GM12878 (cell line): ENCODE measurements at regions not wholly inside any gene's neighbourhood (a gene's known extent, or its start where the extent isn't known, plus 50 kb on each side); places are given as distances from the start of the nearest gene placed in this dataset.

Source experiments
- ATAC-seq: fragments of 200-7000 bp; cut with Tn5 transposase; 3 replicates; pipeline ENCODE4 v1.9.1; 2020; ENCODE audit warnings: mild to moderate bottlenecking, moderate library complexity
- BruUV-seq: library from RNA; stranded (reverse); fragments of 400-500 nt; replicated peaks from 2 replicates; lab custom pipeline; 2021; lab: Mats Ljungman, UMichigan
- CTCF ChIA-PET: fragments of 300-600 bp; sonication (Branson Sonifier 250); formaldehyde crosslinking; extraction: SDS; loops from one replicate; lab custom pipeline; 2021; ENCODE audit warnings: inconsistent platforms; lab: Yijun Ruan, JAX
- POLR2A ChIA-PET: fragments of 350-600 bp; formaldehyde crosslinking; extraction: SDS; loops from one replicate; lab custom pipeline; 2021; ENCODE audit warnings: inconsistent platforms; lab: Charles Lee
- RAD21 ChIA-PET: fragments of 300-600 bp; sonication (Branson Sonifier 250); formaldehyde crosslinking; loops from one replicate; lab custom pipeline; 2023; ENCODE audit warnings: antibody characterized with exemption; ENCODE audit not compliant: unreplicated experiment; lab: Charles Lee
- SMC1A ChIA-PET: fragments of 300-600 bp; sonication (Branson Sonifier 250); formaldehyde crosslinking; loops from one replicate; lab custom pipeline; 2023; ENCODE audit not compliant: unreplicated experiment, uncharacterized antibody; lab: Charles Lee
- DNase-seq: peaks from one replicate; pipeline ENCODE4 v3.0.0-alpha.2; 2011; ENCODE audit warnings: low read depth, low spot score
- FAIRE-seq: peaks from 3 replicates; lab custom pipeline; 2011; peaks lifted over from hg19 to GRCh38; lab: Jason Lieb, UNC
- H2AFZ ChIP-seq: 2 replicates; pipeline ENCODE4 v1.6.0; 2011; ENCODE audit warnings: low read depth, low read length, control low read depth; ENCODE audit not compliant: control insufficient read depth
- H3K27ac ChIP-seq: 2 replicates; pipeline ENCODE4 v1.5.1; 2011; ENCODE audit warnings: control low read depth; ENCODE audit not compliant: control insufficient read depth, insufficient read depth
- H3K27me3 ChIP-seq, 2 experiments: replicated peaks in 1 of 2; 2 replicates each; pipeline versions ENCODE4 v1.6.0 to v1.6.1; 2011; ENCODE audit warnings: low read length in 1 of 2; ENCODE audit not compliant: control insufficient read depth in 2 of 2, insufficient read depth in 2 of 2
- H3K36me3 ChIP-seq, 2 experiments: 2 replicates each; pipeline ENCODE4 v1.5.1; 2011; ENCODE audit warnings: low read length in 1 of 2; ENCODE audit not compliant: control insufficient read depth in 2 of 2, insufficient read depth in 2 of 2
- H3K4me1 ChIP-seq: 2 replicates; pipeline ENCODE4 v1.6.1; 2011; ENCODE audit warnings: mild to moderate bottlenecking, low read length, moderate library complexity, mixed read lengths; ENCODE audit not compliant: control insufficient read depth, insufficient read depth
- H3K4me2 ChIP-seq: 2 replicates; pipeline ENCODE4 v1.6.0; 2011; ENCODE audit warnings: control low read depth; ENCODE audit not compliant: control insufficient read depth, insufficient read depth
- H3K4me3 ChIP-seq: fragments of 200-600 bp; sonication (generic); 2 replicates; pipeline ENCODE4 v1.5.1; 2016
- H3K79me2 ChIP-seq: 2 replicates; pipeline ENCODE4 v1.6.0; 2011; ENCODE audit warnings: low read length; ENCODE audit not compliant: control insufficient read depth, insufficient read depth
- H3K9ac ChIP-seq: 2 replicates; pipeline ENCODE4 v1.8.0; 2011; ENCODE audit warnings: low read length, control low read depth, mixed read lengths; ENCODE audit not compliant: control insufficient read depth, insufficient read depth
- H3K9me3 ChIP-seq: replicated peaks from 3 replicates; pipeline ENCODE4 v1.5.1; 2011; ENCODE audit warnings: mild to moderate bottlenecking, low read length; ENCODE audit not compliant: control insufficient read depth, insufficient read depth
- H4K20me1 ChIP-seq: 2 replicates; pipeline ENCODE4 v1.6.0; 2011; ENCODE audit not compliant: control insufficient read depth, insufficient read depth
- DPF2 ChIP-seq: fragments of 450-650 bp; IDR thresholded peaks from 2 replicates; pipeline ENCODE4 v1.6.1; 2017; ENCODE audit warnings: mild to moderate bottlenecking
- EZH2 ChIP-seq: IDR thresholded peaks from 2 replicates; pipeline ENCODE4 v1.6.1; 2012; ENCODE audit warnings: low read depth, mild to moderate bottlenecking, control low read depth, inconsistent platforms, low read length, borderline replicate concordance; ENCODE audit not compliant: control insufficient read depth
- HCFC1 ChIP-seq: fragments of 150-350 bp; IDR thresholded peaks from 2 replicates; pipeline ENCODE4 v1.6.1; 2014; ENCODE audit warnings: low read length
- HDGF ChIP-seq: fragments of 450-650 bp; IDR thresholded peaks from 2 replicates; pipeline ENCODE4 v1.6.1; 2016; ENCODE audit warnings: antibody characterized with exemption
- JUND ChIP-seq: IDR thresholded peaks from 2 replicates; pipeline ENCODE4 v1.6.1; 2012; ENCODE audit warnings: low read depth, mild to moderate bottlenecking, low read length, improper control_type of control experiment, moderate library complexity
- TAF1 ChIP-seq: IDR thresholded peaks from 2 replicates; pipeline ENCODE4 v1.6.1; 2011; ENCODE audit warnings: mild to moderate bottlenecking, low read depth, low read length, borderline replicate concordance
- WGBS: methylation state at CpG from one replicate; pipeline ENCODE4 v1.1.6; 2016; ENCODE audit warnings: low lambda C conversion rate; ENCODE audit not compliant: insufficient replicate concordance, insufficient coverage; ENCODE audit errors: missing lambda C conversion rate; 5-methylcytosine and 5-hydroxymethylcytosine counted together
- in situ Hi-C: fragments of 300-500 bp; cut with MboI; formaldehyde crosslinking; loops from 9 replicates; pipeline ENCODE4 v1.14.3; 2018; ENCODE audit warnings: mixed read lengths
- intact Hi-C: fragments of 100-400 bp; cut with micrococcal nuclease; formaldehyde crosslinking; loops from one replicate; pipeline ENCODE4 v1.14.2; 2022; ENCODE audit not compliant: unreplicated experiment
- TF ChIP-seq, protein P1 (sequence below): fragments of 450-650 bp; IDR thresholded peaks from 2 replicates; pipeline ENCODE4 v1.6.1; 2014; ENCODE audit warnings: mild to moderate bottlenecking
- TF ChIP-seq, protein P2 (sequence below): IDR thresholded peaks from 2 replicates; pipeline ENCODE4 v1.6.1; 2012; ENCODE audit warnings: improper control_type of control experiment, low read depth, low read length; ENCODE audit not compliant: insufficient replicate concordance

DNA sequence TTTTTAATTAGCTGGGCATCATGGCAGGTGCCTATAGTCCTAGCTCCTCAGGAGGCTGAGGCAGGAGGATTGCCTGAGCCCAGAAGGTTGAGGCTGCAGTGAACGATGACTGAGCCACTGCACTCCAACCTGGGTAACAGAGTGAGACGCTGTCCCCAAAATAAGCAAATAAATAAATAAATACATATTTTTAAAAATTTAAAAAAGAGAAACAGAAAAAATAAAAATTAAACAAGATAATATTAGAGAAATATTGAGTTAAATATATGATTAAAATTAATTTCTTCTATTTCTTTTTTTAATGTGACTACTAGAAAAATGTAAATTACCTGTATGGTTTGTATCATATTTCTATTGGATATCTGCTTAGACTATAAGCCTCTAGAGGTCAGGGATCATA, 59.3 kb upstream of the ATP1A1 start:
- Histone ChIP-seq H3K9me3 (no peaks in the 10 kb centered on the region), H3K4me1 (no peaks in the 10 kb centered on the region), H3K4me2 (no peak overlapping the region), H3K27me3 (no peaks in the 10 kb centered on the region; a peak in 1 of 4 replicates), H3K36me3 (no peaks in the 10 kb centered on the region), H3K9ac (no peak overlapping the region), H2AFZ (no peak overlapping the region), H3K4me3 (no peak overlapping the region), H4K20me1 (no peaks in the 10 kb centered on the region), H3K27ac (no peak overlapping the region), H3K79me2 (no peaks in the 10 kb centered on the region)
- ATAC-seq, result no peak
- TF ChIP-seq DPF2, result no peak
- ChIA-PET SMC1A (interaction anchor here (0.5 kb wide), 1 partner anchor 110 kb away, joined by 3 read pairs; no protein-coding TSS in a partner anchor), POLR2A (no interaction called here), CTCF (no interaction called here), RAD21 (no interaction called here)
- BruUV-seq, result no TSS peak
- intact Hi-C loops (no loop called here), in situ Hi-C loops (no loop called here)
- no peak for FAIRE-seq
- no peak for DNase-seq
- 21% methylated on average over 2 of the region's 2 CpGs for WGBS

DNA sequence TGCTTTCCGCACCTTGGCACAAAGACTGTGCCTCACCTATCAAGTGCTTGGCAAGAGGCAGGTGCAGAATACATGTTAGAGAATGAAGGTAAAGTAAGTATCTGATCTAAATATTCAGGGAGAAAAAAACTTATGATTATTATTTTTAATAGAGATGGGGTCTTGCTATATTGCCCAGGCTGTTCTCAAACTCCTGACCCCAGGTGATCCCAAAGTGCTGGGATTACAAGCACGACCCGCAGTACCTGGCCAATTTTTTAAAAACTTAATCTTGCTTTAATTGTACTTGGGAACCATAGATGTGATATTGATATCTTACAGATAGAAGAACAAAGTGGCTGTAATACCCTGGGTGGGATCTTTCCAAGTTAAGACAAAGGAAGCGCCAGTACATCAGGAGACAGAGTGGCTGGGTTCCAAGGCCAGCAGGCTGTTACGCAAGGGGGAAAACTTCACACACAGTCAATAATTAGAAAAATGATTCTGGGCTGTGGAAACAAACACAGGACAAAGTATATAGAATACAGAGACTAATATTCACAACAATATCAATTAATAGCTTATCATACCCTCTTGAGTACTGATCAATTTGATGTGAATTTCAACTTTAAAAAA, 58.6 kb upstream of the ATP1A1 start:
- ChIA-PET CTCF (interaction anchor here (1.3 kb wide), 1 partner anchor 11 kb away, joined by 4 read pairs; no protein-coding TSS in a partner anchor), POLR2A (no interaction called here), SMC1A (no interaction called here), RAD21 (interaction anchor here (1.4 kb wide), 1 partner anchor 175 kb away, joined by 4 read pairs; no protein-coding TSS in a partner anchor)
- H3K27me3 ChIP-seq, result no peaks in the 10 kb centered on the region; a peak in 1 of 4 replicates
- BruUV-seq, result no TSS peak
- FAIRE-seq (no peak), DNase-seq (no peak), ATAC-seq (no peak)
- no peaks in the 10 kb centered on the region for H3K79me2 ChIP-seq
- 82% methylated on average over 5 of the region's 5 CpGs for WGBS
- no peak overlapping the region for H3K9ac ChIP-seq
- no peaks in the 10 kb centered on the region for H3K36me3 ChIP-seq
- no peaks in the 10 kb centered on the region for H4K20me1 ChIP-seq
- no peak for TF ChIP-seq HCFC1
- TF ChIP-seq JUND, result no peak
- TF ChIP-seq, protein P1, sequence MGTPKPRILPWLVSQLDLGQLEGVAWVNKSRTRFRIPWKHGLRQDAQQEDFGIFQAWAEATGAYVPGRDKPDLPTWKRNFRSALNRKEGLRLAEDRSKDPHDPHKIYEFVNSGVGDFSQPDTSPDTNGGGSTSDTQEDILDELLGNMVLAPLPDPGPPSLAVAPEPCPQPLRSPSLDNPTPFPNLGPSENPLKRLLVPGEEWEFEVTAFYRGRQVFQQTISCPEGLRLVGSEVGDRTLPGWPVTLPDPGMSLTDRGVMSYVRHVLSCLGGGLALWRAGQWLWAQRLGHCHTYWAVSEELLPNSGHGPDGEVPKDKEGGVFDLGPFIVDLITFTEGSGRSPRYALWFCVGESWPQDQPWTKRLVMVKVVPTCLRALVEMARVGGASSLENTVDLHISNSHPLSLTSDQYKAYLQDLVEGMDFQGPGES, result no peak
- no peak for TF ChIP-seq HDGF
- no peak for TF ChIP-seq EZH2
- TF ChIP-seq, protein P2, sequence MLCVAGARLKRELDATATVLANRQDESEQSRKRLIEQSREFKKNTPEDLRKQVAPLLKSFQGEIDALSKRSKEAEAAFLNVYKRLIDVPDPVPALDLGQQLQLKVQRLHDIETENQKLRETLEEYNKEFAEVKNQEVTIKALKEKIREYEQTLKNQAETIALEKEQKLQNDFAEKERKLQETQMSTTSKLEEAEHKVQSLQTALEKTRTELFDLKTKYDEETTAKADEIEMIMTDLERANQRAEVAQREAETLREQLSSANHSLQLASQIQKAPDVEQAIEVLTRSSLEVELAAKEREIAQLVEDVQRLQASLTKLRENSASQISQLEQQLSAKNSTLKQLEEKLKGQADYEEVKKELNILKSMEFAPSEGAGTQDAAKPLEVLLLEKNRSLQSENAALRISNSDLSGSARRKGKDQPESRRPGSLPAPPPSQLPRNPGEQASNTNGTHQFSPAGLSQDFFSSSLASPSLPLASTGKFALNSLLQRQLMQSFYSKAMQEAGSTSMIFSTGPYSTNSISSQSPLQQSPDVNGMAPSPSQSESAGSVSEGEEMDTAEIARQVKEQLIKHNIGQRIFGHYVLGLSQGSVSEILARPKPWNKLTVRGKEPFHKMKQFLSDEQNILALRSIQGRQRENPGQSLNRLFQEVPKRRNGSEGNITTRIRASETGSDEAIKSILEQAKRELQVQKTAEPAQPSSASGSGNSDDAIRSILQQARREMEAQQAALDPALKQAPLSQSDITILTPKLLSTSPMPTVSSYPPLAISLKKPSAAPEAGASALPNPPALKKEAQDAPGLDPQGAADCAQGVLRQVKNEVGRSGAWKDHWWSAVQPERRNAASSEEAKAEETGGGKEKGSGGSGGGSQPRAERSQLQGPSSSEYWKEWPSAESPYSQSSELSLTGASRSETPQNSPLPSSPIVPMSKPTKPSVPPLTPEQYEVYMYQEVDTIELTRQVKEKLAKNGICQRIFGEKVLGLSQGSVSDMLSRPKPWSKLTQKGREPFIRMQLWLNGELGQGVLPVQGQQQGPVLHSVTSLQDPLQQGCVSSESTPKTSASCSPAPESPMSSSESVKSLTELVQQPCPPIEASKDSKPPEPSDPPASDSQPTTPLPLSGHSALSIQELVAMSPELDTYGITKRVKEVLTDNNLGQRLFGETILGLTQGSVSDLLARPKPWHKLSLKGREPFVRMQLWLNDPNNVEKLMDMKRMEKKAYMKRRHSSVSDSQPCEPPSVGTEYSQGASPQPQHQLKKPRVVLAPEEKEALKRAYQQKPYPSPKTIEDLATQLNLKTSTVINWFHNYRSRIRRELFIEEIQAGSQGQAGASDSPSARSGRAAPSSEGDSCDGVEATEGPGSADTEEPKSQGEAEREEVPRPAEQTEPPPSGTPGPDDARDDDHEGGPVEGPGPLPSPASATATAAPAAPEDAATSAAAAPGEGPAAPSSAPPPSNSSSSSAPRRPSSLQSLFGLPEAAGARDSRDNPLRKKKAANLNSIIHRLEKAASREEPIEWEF, result no peak
- TF ChIP-seq TAF1, result no peak
- no peaks in the 10 kb centered on the region for H3K9me3 ChIP-seq
- no peaks in the 10 kb centered on the region for H3K4me1 ChIP-seq
- in situ Hi-C loops, result no loop called here
- no peak overlapping the region for H3K4me3 ChIP-seq
- H3K4me2 ChIP-seq, result no peak overlapping the region
- intact Hi-C loops, result no loop called here
- H2AFZ ChIP-seq, result no peak overlapping the region
- no peak overlapping the region for H3K27ac ChIP-seq
